ENCODE measurements at regions not wholly inside any gene's neighbourhood (a gene's known extent, or its start where the extent isn't known, plus 50 kb on each side); places are given as distances from the start of the nearest gene placed in this dataset.
"Not testable (repeated sequence)": the region's sequence is repeated elsewhere in the genome, so short reads cannot be mapped to it uniquely, and the experiment has no call there.

- not testable (repeated sequence) for TF ChIP-seq EZH2phosphoT487 (IDR thresholded peaks at IDR 0.05; ENCODE audit: borderline replicate concordance, low read length)
- TF ChIP-seq, protein P1, sequence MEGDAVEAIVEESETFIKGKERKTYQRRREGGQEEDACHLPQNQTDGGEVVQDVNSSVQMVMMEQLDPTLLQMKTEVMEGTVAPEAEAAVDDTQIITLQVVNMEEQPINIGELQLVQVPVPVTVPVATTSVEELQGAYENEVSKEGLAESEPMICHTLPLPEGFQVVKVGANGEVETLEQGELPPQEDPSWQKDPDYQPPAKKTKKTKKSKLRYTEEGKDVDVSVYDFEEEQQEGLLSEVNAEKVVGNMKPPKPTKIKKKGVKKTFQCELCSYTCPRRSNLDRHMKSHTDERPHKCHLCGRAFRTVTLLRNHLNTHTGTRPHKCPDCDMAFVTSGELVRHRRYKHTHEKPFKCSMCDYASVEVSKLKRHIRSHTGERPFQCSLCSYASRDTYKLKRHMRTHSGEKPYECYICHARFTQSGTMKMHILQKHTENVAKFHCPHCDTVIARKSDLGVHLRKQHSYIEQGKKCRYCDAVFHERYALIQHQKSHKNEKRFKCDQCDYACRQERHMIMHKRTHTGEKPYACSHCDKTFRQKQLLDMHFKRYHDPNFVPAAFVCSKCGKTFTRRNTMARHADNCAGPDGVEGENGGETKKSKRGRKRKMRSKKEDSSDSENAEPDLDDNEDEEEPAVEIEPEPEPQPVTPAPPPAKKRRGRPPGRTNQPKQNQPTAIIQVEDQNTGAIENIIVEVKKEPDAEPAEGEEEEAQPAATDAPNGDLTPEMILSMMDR (IDR thresholded peaks at IDR 0.05; ENCODE audit: low read depth, low read length, poor library complexity, severe bottlenecking): not testable (repeated sequence)
Measured at GRCh38 chr7:118869141-118869540, 644.6 kb downstream of the ANKRD7 start.

Measured in DOHH2 (cell line).